Liver (tissue), 8 donors: ENCODE measurements at regions not wholly inside any gene's neighbourhood (a gene's known extent, or its start where the extent isn't known, plus 50 kb on each side); places are given as distances from the start of the nearest gene placed in this dataset.

Source experiments
- DNase-seq: peaks from one replicate; pipeline ENCODE4 v3.0.0-alpha.2; 2017; ENCODE audit warnings: low spot score
- H3K27ac ChIP-seq, 2 donors: one replicate each; pipeline ENCODE4 v1.7.0; 2013; ENCODE audit warnings: inconsistent platforms in 2 of 2, low read length in 2 of 2, control low read depth in 1 of 2, low read depth in 1 of 2, mild to moderate bottlenecking in 1 of 2
- H3K27me3 ChIP-seq, 4 donors: one replicate each; pipeline versions ENCODE4 v1.6.1 to v1.7.0; 2013; ENCODE audit warnings: low read length in 3 of 4, inconsistent platforms in 1 of 4, mild to moderate bottlenecking in 1 of 4, moderate library complexity in 1 of 4; ENCODE audit not compliant: control insufficient read depth in 4 of 4, insufficient read depth in 4 of 4
- H3K36me3 ChIP-seq, 4 donors: one replicate each; pipeline versions ENCODE4 v1.6.1 to v1.7.0; 2013; ENCODE audit warnings: low read length in 3 of 4, mild to moderate bottlenecking in 3 of 4, low read depth in 1 of 4, moderate library complexity in 1 of 4; ENCODE audit not compliant: control insufficient read depth in 4 of 4, insufficient read depth in 3 of 4
- H3K4me1 ChIP-seq, 4 donors: one replicate each; pipeline versions ENCODE4 v1.6.1 to v1.7.0; 2013; ENCODE audit warnings: low read length in 3 of 4, mild to moderate bottlenecking in 3 of 4, moderate library complexity in 1 of 4; ENCODE audit not compliant: control insufficient read depth in 4 of 4, insufficient read depth in 4 of 4
- H3K4me3 ChIP-seq, 3 donors: one replicate each; pipeline versions ENCODE4 v1.6.1 to v1.7.0; 2013; ENCODE audit warnings: low read length in 3 of 3, control low read depth in 1 of 3, low read depth in 1 of 3, mild to moderate bottlenecking in 1 of 3
- H3K9ac ChIP-seq, 2 donors: one replicate each; pipeline ENCODE4 v1.7.0; 2013; ENCODE audit warnings: low read length in 2 of 2, mild to moderate bottlenecking in 2 of 2, moderate library complexity in 2 of 2, control low read depth in 1 of 2, low read depth in 1 of 2
- H3K9me3 ChIP-seq, 4 donors: one replicate each; pipeline versions ENCODE4 v1.6.1 to v1.7.0; 2013; ENCODE audit warnings: low read length in 3 of 4; ENCODE audit not compliant: control insufficient read depth in 4 of 4
- ATF3 ChIP-seq: IDR thresholded peaks from 2 replicates; pipeline ENCODE4 v1.6.1; 2016; ENCODE audit warnings: antibody characterized with exemption
- CTCF ChIP-seq: fragments of 150-350 bp; IDR thresholded peaks from 2 replicates; pipeline ENCODE4 v1.5.1; 2017; ENCODE audit warnings: improper control_type of control experiment, low read depth, low read length; ENCODE audit not compliant: missing input control
- EGR1 ChIP-seq, 2 donors: IDR thresholded peaks; 2 replicates each; pipeline ENCODE4 v1.6.1; 2016 to 2018; ENCODE audit warnings: antibody characterized with exemption in 2 of 2, low read depth in 2 of 2
- FOXA1 ChIP-seq: IDR thresholded peaks from 2 replicates; pipeline ENCODE4 v1.6.1; 2016; ENCODE audit warnings: antibody characterized with exemption
- FOXA2 ChIP-seq: IDR thresholded peaks from 2 replicates; pipeline ENCODE4 v1.6.1; 2016; ENCODE audit warnings: antibody characterized with exemption
- GABPA ChIP-seq, 2 donors: IDR thresholded peaks in 1 of 2; conservative IDR thresholded peaks in 1 of 2; 2 replicates each; pipeline ENCODE4 v1.6.1; 2016; ENCODE audit warnings: antibody characterized with exemption in 2 of 2, mild to moderate bottlenecking in 1 of 2, moderate library complexity in 1 of 2
- HNF4A ChIP-seq, 2 donors: conservative IDR thresholded peaks; 2 replicates each; pipeline ENCODE4 v1.6.1; 2016; ENCODE audit warnings: antibody characterized with exemption in 2 of 2, mild to moderate bottlenecking in 2 of 2
- HNF4G ChIP-seq: IDR thresholded peaks from 2 replicates; pipeline ENCODE4 v1.6.1; 2016; ENCODE audit warnings: antibody characterized with exemption
- JUND ChIP-seq, 2 donors: IDR thresholded peaks; 2 replicates each; pipeline ENCODE4 v1.6.1; 2016; ENCODE audit warnings: antibody characterized with exemption in 2 of 2
- MAX ChIP-seq: IDR thresholded peaks from 2 replicates; pipeline ENCODE4 v1.6.1; 2016; ENCODE audit warnings: antibody characterized with exemption
- NR2F2 ChIP-seq: IDR thresholded peaks from 2 replicates; pipeline ENCODE4 v1.6.1; 2016; ENCODE audit warnings: antibody characterized with exemption
- RAD21 ChIP-seq, 2 donors: IDR thresholded peaks; 2 replicates each; pipeline ENCODE4 v1.6.1; 2016; ENCODE audit warnings: antibody characterized with exemption in 2 of 2, mild to moderate bottlenecking in 2 of 2
- REST ChIP-seq: IDR thresholded peaks from 2 replicates; pipeline ENCODE4 v1.6.1; 2016; ENCODE audit warnings: antibody characterized with exemption, mild to moderate bottlenecking
- RXRA ChIP-seq, 2 donors: IDR thresholded peaks; 2 replicates each; pipeline ENCODE4 v1.6.1; 2017 to 2018; ENCODE audit warnings: antibody characterized with exemption in 2 of 2, mild to moderate bottlenecking in 1 of 2
- SP1 ChIP-seq: IDR thresholded peaks from 2 replicates; pipeline ENCODE4 v1.6.1; 2018; ENCODE audit warnings: antibody characterized with exemption, mild to moderate bottlenecking
- TAF1 ChIP-seq: conservative IDR thresholded peaks from 2 replicates; pipeline ENCODE4 v1.6.1; 2016; ENCODE audit warnings: antibody characterized with exemption, mild to moderate bottlenecking
- YY1 ChIP-seq: IDR thresholded peaks from 2 replicates; pipeline ENCODE4 v1.6.1; 2016; ENCODE audit warnings: antibody characterized with exemption, mild to moderate bottlenecking
- ZBTB33 ChIP-seq: IDR thresholded peaks from 2 replicates; pipeline ENCODE4 v1.6.1; 2016; ENCODE audit warnings: antibody characterized with exemption
- WGBS: extraction: QIAGEN DNeasy Blood & Tissue Kit; methylation state at CpG from one replicate; pipeline ENCODE4 v1.1.7; 2013; 5-methylcytosine and 5-hydroxymethylcytosine counted together
- donor health status: healthy.
- donor health status: healthy.
- donor health status: healthy.
- donor health status: healthy.
- donor health status: healthy.

GRCh38 chr11:19574916-19575315 lies 137.7 kb upstream of the NAV2 start:
- no peaks in the 10 kb centered on the region for H3K9me3 ChIP-seq
- H3K36me3 ChIP-seq = no peaks in the 10 kb centered on the region
- no peak overlapping the region for H3K27ac ChIP-seq
- TF ChIP-seq RXRA (IDR thresholded peaks at IDR 0.05) (no peak), CTCF (no peak), HNF4G (no peak), NR2F2 (no peak), YY1 (no peak), EGR1 (IDR thresholded peaks at IDR 0.05; ENCODE audit: low read depth in 2 of 2) (no peak), ZBTB33 (no peak), HNF4A (conservative IDR thresholded peaks at IDR 0.05) (no peak), ATF3 (no peak), FOXA1 (no peak), JUND (IDR thresholded peaks at IDR 0.05) (no peak), MAX (no peak), SP1 (no peak), GABPA (IDR thresholded peaks at IDR 0.05 in 1 of 2, conservative IDR thresholded peaks at IDR 0.05 in 1 of 2) (no peak), FOXA2 (no peak), RAD21 (IDR thresholded peaks at IDR 0.05) (no peak), TAF1 (no peak), REST (no peak)
- H3K9ac ChIP-seq = no peak overlapping the region
- no peaks in the 10 kb centered on the region for H3K27me3 ChIP-seq
- no peak for DNase-seq
- H3K4me3 ChIP-seq = no peak overlapping the region
- H3K4me1 ChIP-seq = peaks cover 3 to 5% (median 4%) of the 10 kb centered on the region in 4 donors
- WGBS = 63% methylated on average over 3 of the region's 3 CpGs

GRCh38 chr11:19573666-19574065 lies 139.0 kb upstream of the NAV2 start:
- Histone ChIP-seq H3K4me3 (no peak overlapping the region), H3K36me3 (no peaks in the 10 kb centered on the region), H3K9me3 (no peaks in the 10 kb centered on the region), H3K27ac (no peak overlapping the region), H3K4me1 (peaks cover 3 to 5% (median 4%) of the 10 kb centered on the region in 4 donors), H3K27me3 (no peaks in the 10 kb centered on the region), H3K9ac (no peak overlapping the region)
- TF ChIP-seq EGR1 (IDR thresholded peaks at IDR 0.05; ENCODE audit: low read depth in 2 of 2) (no peak), ATF3 (no peak), HNF4A (conservative IDR thresholded peaks at IDR 0.05) (no peak), NR2F2 (no peak), HNF4G (no peak), REST (no peak), FOXA1 (no peak), SP1 (no peak), YY1 (no peak), CTCF (no peak), TAF1 (no peak)
- 92% methylated on average over 1 of the region's 1 CpG for WGBS
- DNase-seq = no peak
